GM23338 (cell line): ENCODE measurements at regions not wholly inside any gene's neighbourhood (a gene's known extent, or its start where the extent isn't known, plus 50 kb on each side); places are given as distances from the start of the nearest gene placed in this dataset.
A peak's percentile ranks its signal among the peaks of the same experiment; 100 is the strongest.

ENCODE experiments used
- ATAC-seq: fragments of 200-7000 bp; cut with Tn5 transposase; 3 replicates; pipeline ENCODE4 v1.9.1; 2020
- DNase-seq: peaks from one replicate; pipeline ENCODE4 v3.0.0-alpha.2; 2015; ENCODE audit warnings: low spot score
- H2AFZ ChIP-seq: fragments of 200-600 bp; sonication (generic); 2 replicates; pipeline ENCODE4 v1.8.0; 2016; ENCODE audit warnings: antibody characterized with exemption, mild to moderate bottlenecking, moderate library complexity
- H3F3A ChIP-seq: fragments of 200-600 bp; sonication (generic); replicated peaks from 2 replicates; pipeline ENCODE4 v1.8.0; 2017; ENCODE audit warnings: antibody characterized with exemption, mixed run types, low read depth
- H3K27ac ChIP-seq: fragments of 200-600 bp; sonication (generic); 2 replicates; pipeline ENCODE4 v1.6.1; 2016; ENCODE audit warnings: low read depth
- H3K27me3 ChIP-seq: fragments of 200-600 bp; sonication (generic); 2 replicates; pipeline ENCODE4 v1.8.0; 2016; ENCODE audit warnings: mild to moderate bottlenecking, mixed run types, moderate library complexity; ENCODE audit not compliant: insufficient read depth
- H3K36me3 ChIP-seq: fragments of 200-600 bp; sonication (generic); 2 replicates; pipeline ENCODE4 v1.8.0; 2016; ENCODE audit warnings: mild to moderate bottlenecking; ENCODE audit not compliant: insufficient read depth
- H3K4me1 ChIP-seq: fragments of 200-600 bp; sonication (generic); 2 replicates; pipeline ENCODE4 v1.8.0; 2016; ENCODE audit warnings: mild to moderate bottlenecking, moderate library complexity; ENCODE audit not compliant: insufficient read depth
- H3K4me2 ChIP-seq: fragments of 200-600 bp; sonication (generic); 2 replicates; pipeline ENCODE4 v1.7.1; 2017; ENCODE audit warnings: mixed run types
- H3K4me3 ChIP-seq: fragments of 200-600 bp; sonication (generic); 2 replicates; pipeline ENCODE4 v1.6.1; 2016; ENCODE audit warnings: mixed run types
- H3K79me2 ChIP-seq: fragments of 200-600 bp; sonication (generic); replicated peaks from 2 replicates; pipeline ENCODE4 v1.8.0; 2017; ENCODE audit warnings: mild to moderate bottlenecking; ENCODE audit not compliant: insufficient read depth
- H3K9me2 ChIP-seq: fragments of 200-600 bp; sonication (generic); 2 replicates; pipeline ENCODE4 v1.8.0; 2017; ENCODE audit not compliant: insufficient read depth
- H4K20me1 ChIP-seq: fragments of 200-600 bp; sonication (generic); replicated peaks from 2 replicates; pipeline ENCODE4 v1.8.0; 2017; ENCODE audit warnings: mild to moderate bottlenecking; ENCODE audit not compliant: insufficient read depth
- H3K27ac Mint-ChIP-seq: 2 replicates; pipeline ENCODE4 v1.8.0; 2020; ENCODE audit warnings: inconsistent platforms, mild to moderate bottlenecking, moderate library complexity, mixed read lengths
- H3K27me3 Mint-ChIP-seq: 3 replicates; pipeline ENCODE4 v1.8.0; 2022; ENCODE audit warnings: low read depth, mild to moderate bottlenecking, moderate library complexity, mixed read lengths, inconsistent platforms; ENCODE audit not compliant: insufficient read depth, poor library complexity
- H3K36me3 Mint-ChIP-seq: 3 replicates; pipeline ENCODE4 v1.8.0; 2021; ENCODE audit warnings: low read depth, mild to moderate bottlenecking, inconsistent platforms, moderate library complexity, mixed read lengths
- H3K4me1 Mint-ChIP-seq: 3 replicates; pipeline ENCODE4 v1.8.0; 2020; ENCODE audit warnings: mild to moderate bottlenecking, inconsistent platforms, mixed read lengths
- H3K4me3 Mint-ChIP-seq: 3 replicates; pipeline ENCODE4 v1.8.0; 2021; ENCODE audit warnings: moderate library complexity, mild to moderate bottlenecking, inconsistent platforms, mixed read lengths
- H3K9me3 Mint-ChIP-seq: 3 replicates; pipeline ENCODE4 v1.8.0; 2020; ENCODE audit warnings: moderate library complexity, mild to moderate bottlenecking, inconsistent platforms, mixed read lengths
- CREB1 ChIP-seq: fragments of 250-450 bp; sonication (Bioruptor Pico); IDR thresholded peaks from 2 replicates; pipeline ENCODE4 v1.5.0; 2020; ENCODE audit warnings: low read depth, mild to moderate bottlenecking, moderate library complexity
- EZH2 ChIP-seq: fragments of 200-600 bp; sonication (generic); IDR thresholded peaks from one replicate; pipeline ENCODE4 v1.8.0; 2017; ENCODE audit warnings: antibody characterized with exemption, mild to moderate bottlenecking, low read depth; ENCODE audit not compliant: unreplicated experiment
- POLR2AphosphoS5 ChIP-seq: IDR thresholded peaks from 2 replicates; pipeline ENCODE4 v1.6.1; 2016; ENCODE audit warnings: antibody characterized with exemption, low read depth
- STAT1 ChIP-seq: IDR thresholded peaks from one replicate; pipeline ENCODE4 v1.6.1; 2016; ENCODE audit warnings: antibody characterized with exemption; ENCODE audit not compliant: unreplicated experiment
- ZNF114 ChIP-seq: fragments of 250-450 bp; sonication (Bioruptor Pico); IDR thresholded peaks from 2 replicates; pipeline ENCODE4 v1.5.0; 2020; ENCODE audit warnings: mild to moderate bottlenecking, moderate library complexity
- TF ChIP-seq, protein P1 (sequence below): IDR thresholded peaks from 2 replicates; pipeline ENCODE4 v1.6.1; 2016; ENCODE audit warnings: antibody characterized with exemption
- TF ChIP-seq, protein P2 (sequence below): IDR thresholded peaks from one replicate; pipeline ENCODE4 v1.6.1; 2018; ENCODE audit warnings: antibody characterized with exemption; ENCODE audit not compliant: unreplicated experiment
- TF ChIP-seq, protein P3 (sequence below), 2 experiments: fragments of 200-600 bp in 1 of 2; sonication (generic) in 1 of 2; conservative IDR thresholded peaks; 2 replicates each; pipeline versions ENCODE4 v1.5.1 to v1.6.1; 2016 to 2017; ENCODE audit warnings: antibody characterized with exemption in 2 of 2, low read depth in 2 of 2, mild to moderate bottlenecking in 2 of 2, moderate library complexity in 1 of 2

- H3F3A ChIP-seq = no peaks in the 10 kb centered on the region
- no peak overlapping the region for H2AFZ ChIP-seq
- Mint-ChIP-seq H3K27ac (no peak overlapping the region), H3K4me3 (no peak overlapping the region), H3K36me3 (no peaks in the 10 kb centered on the region), H3K9me3 (no peaks in the 10 kb centered on the region), H3K27me3 (peaks cover 2% of the 10 kb centered on the region), H3K4me1 (no peaks in the 10 kb centered on the region)
- TF ChIP-seq ZNF114 = no peak
- H3K36me3 ChIP-seq = no peaks in the 10 kb centered on the region
- H4K20me1 ChIP-seq = no peaks in the 10 kb centered on the region
- no peaks in the 10 kb centered on the region for H3K4me1 ChIP-seq
- DNase-seq = no peak
- no peak overlapping the region for H3K27ac ChIP-seq
- H3K9me2 ChIP-seq = no peaks in the 10 kb centered on the region
- no peaks in the 10 kb centered on the region for H3K27me3 ChIP-seq
- H3K4me3 ChIP-seq = no peak overlapping the region
- no peak for ATAC-seq
- H3K79me2 ChIP-seq = no peaks in the 10 kb centered on the region
- H3K4me2 ChIP-seq = no peak overlapping the region
Observed at GRCh38 chr14:29109589-29109988, 343.0 kb downstream of the FOXG1 start.

GRCh38 chr14:29111554-29111953 lies 345.0 kb downstream of the FOXG1 start:
- Histone ChIP-seq H4K20me1 (no peaks in the 10 kb centered on the region), H3K9me2 (no peaks in the 10 kb centered on the region), H3F3A (no peaks in the 10 kb centered on the region), H3K4me2 (no peak overlapping the region), H3K27me3 (no peaks in the 10 kb centered on the region), H2AFZ (no peak overlapping the region), H3K79me2 (no peaks in the 10 kb centered on the region), H3K4me3 (no peak overlapping the region), H3K4me1 (no peaks in the 10 kb centered on the region), H3K36me3 (no peaks in the 10 kb centered on the region), H3K27ac (no peak overlapping the region)
- Mint-ChIP-seq H3K27ac (no peak overlapping the region), H3K4me1 (no peaks in the 10 kb centered on the region), H3K36me3 (no peaks in the 10 kb centered on the region), H3K27me3 (peaks cover 2% of the 10 kb centered on the region), H3K4me3 (no peak overlapping the region), H3K9me3 (no peaks in the 10 kb centered on the region)
- no peak for ATAC-seq
- TF ChIP-seq, protein P1, sequence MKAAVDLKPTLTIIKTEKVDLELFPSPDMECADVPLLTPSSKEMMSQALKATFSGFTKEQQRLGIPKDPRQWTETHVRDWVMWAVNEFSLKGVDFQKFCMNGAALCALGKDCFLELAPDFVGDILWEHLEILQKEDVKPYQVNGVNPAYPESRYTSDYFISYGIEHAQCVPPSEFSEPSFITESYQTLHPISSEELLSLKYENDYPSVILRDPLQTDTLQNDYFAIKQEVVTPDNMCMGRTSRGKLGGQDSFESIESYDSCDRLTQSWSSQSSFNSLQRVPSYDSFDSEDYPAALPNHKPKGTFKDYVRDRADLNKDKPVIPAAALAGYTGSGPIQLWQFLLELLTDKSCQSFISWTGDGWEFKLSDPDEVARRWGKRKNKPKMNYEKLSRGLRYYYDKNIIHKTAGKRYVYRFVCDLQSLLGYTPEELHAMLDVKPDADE = no peak
- DNase-seq = peak; percentile 2

DNA sequence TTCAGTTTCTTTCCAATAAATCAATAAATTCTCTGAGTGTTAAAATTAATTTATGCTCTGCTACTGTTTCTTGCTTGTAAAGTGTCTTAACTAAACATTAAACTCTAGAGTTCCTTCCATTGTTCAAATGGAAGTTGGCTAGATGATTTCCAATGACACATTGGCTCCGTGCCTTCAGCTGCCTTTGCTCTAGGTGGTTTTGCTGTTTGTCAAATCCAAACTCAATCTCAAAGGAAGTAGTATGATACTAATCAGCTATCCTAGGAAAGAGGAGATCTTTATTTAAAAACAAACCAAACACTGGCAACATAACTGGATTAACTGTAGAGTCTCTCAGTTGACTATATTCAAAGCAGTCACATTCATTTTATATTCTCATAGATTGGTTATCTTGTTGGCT lies 356.4 kb downstream of the FOXG1 start:
- DNase-seq = no peak
- Mint-ChIP-seq H3K27me3 (no peaks in the 10 kb centered on the region), H3K27ac (no peak overlapping the region), H3K36me3 (no peaks in the 10 kb centered on the region), H3K4me3 (no peak overlapping the region), H3K9me3 (peaks cover 8% of the 10 kb centered on the region; the same call in 2 of the 3 replicates), H3K4me1 (no peaks in the 10 kb centered on the region)
- Histone ChIP-seq H3K27ac (no peak overlapping the region), H4K20me1 (no peaks in the 10 kb centered on the region), H3K4me1 (no peaks in the 10 kb centered on the region), H3K27me3 (no peaks in the 10 kb centered on the region), H3F3A (no peaks in the 10 kb centered on the region), H3K9me2 (no peaks in the 10 kb centered on the region), H3K79me2 (no peaks in the 10 kb centered on the region), H3K4me2 (no peak overlapping the region), H3K36me3 (no peaks in the 10 kb centered on the region), H2AFZ (no peak overlapping the region), H3K4me3 (no peak overlapping the region)
- no peak for ATAC-seq
- TF ChIP-seq STAT1 = no peak
- TF ChIP-seq, protein P1 = no peak
- TF ChIP-seq, protein P2, sequence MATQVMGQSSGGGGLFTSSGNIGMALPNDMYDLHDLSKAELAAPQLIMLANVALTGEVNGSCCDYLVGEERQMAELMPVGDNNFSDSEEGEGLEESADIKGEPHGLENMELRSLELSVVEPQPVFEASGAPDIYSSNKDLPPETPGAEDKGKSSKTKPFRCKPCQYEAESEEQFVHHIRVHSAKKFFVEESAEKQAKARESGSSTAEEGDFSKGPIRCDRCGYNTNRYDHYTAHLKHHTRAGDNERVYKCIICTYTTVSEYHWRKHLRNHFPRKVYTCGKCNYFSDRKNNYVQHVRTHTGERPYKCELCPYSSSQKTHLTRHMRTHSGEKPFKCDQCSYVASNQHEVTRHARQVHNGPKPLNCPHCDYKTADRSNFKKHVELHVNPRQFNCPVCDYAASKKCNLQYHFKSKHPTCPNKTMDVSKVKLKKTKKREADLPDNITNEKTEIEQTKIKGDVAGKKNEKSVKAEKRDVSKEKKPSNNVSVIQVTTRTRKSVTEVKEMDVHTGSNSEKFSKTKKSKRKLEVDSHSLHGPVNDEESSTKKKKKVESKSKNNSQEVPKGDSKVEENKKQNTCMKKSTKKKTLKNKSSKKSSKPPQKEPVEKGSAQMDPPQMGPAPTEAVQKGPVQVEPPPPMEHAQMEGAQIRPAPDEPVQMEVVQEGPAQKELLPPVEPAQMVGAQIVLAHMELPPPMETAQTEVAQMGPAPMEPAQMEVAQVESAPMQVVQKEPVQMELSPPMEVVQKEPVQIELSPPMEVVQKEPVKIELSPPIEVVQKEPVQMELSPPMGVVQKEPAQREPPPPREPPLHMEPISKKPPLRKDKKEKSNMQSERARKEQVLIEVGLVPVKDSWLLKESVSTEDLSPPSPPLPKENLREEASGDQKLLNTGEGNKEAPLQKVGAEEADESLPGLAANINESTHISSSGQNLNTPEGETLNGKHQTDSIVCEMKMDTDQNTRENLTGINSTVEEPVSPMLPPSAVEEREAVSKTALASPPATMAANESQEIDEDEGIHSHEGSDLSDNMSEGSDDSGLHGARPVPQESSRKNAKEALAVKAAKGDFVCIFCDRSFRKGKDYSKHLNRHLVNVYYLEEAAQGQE = no peak
- TF ChIP-seq CREB1 (CRISPR knock-in tag) = no peak
- TF ChIP-seq EZH2 = no peak
- TF ChIP-seq, protein P3, sequence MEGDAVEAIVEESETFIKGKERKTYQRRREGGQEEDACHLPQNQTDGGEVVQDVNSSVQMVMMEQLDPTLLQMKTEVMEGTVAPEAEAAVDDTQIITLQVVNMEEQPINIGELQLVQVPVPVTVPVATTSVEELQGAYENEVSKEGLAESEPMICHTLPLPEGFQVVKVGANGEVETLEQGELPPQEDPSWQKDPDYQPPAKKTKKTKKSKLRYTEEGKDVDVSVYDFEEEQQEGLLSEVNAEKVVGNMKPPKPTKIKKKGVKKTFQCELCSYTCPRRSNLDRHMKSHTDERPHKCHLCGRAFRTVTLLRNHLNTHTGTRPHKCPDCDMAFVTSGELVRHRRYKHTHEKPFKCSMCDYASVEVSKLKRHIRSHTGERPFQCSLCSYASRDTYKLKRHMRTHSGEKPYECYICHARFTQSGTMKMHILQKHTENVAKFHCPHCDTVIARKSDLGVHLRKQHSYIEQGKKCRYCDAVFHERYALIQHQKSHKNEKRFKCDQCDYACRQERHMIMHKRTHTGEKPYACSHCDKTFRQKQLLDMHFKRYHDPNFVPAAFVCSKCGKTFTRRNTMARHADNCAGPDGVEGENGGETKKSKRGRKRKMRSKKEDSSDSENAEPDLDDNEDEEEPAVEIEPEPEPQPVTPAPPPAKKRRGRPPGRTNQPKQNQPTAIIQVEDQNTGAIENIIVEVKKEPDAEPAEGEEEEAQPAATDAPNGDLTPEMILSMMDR (conservative IDR thresholded peaks at IDR 0.05; ENCODE audit: low read depth in 2 of 2) = no peak
- no peak for TF ChIP-seq POLR2AphosphoS5
- TF ChIP-seq ZNF114 = no peak
